ENCODE measurements at regions not wholly inside any gene's neighbourhood (a gene's known extent, or its start where the extent isn't known, plus 50 kb on each side); places are given as distances from the start of the nearest gene placed in this dataset.
A peak's percentile ranks its signal among the peaks of the same experiment; 100 is the strongest.

DNA sequence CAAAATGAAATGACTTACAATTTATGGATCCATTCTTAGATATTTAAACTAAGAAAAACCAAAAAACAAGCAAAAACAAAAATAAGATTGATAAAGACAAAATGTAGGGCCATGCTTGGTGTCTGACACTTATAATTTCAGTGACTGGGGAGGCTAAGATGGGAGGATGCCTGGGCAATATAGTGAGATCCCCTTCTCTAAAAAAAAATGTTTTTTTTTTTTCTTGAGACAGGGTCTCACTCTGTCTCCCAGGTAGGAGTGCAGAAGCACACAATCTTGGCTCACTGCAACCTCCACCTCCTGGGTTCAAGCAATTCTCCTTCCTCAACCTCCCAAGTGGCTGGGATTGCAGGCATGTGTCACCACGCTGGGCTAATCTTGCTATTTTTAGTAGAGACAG, 92.4 kb downstream of the HFE start:
- no peaks in the 10 kb centered on the region for H3K27me3 ChIP-seq
- TF ChIP-seq, protein P1, sequence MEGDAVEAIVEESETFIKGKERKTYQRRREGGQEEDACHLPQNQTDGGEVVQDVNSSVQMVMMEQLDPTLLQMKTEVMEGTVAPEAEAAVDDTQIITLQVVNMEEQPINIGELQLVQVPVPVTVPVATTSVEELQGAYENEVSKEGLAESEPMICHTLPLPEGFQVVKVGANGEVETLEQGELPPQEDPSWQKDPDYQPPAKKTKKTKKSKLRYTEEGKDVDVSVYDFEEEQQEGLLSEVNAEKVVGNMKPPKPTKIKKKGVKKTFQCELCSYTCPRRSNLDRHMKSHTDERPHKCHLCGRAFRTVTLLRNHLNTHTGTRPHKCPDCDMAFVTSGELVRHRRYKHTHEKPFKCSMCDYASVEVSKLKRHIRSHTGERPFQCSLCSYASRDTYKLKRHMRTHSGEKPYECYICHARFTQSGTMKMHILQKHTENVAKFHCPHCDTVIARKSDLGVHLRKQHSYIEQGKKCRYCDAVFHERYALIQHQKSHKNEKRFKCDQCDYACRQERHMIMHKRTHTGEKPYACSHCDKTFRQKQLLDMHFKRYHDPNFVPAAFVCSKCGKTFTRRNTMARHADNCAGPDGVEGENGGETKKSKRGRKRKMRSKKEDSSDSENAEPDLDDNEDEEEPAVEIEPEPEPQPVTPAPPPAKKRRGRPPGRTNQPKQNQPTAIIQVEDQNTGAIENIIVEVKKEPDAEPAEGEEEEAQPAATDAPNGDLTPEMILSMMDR (IDR thresholded peaks at IDR 0.05): no peak
- no peak for TF ChIP-seq POLR2A (IDR thresholded peaks at IDR 0.05)
- H3K27ac ChIP-seq: no peak overlapping the region
- no peaks in the 10 kb centered on the region for H3K9me3 ChIP-seq
- no peak overlapping the region for H3K4me3 ChIP-seq
- no peak for DNase-seq
- peaks cover 0 to 5% (median 0%) of the 10 kb centered on the region in 4 donors for H3K4me1 ChIP-seq
- no peaks in the 10 kb centered on the region for H3K36me3 ChIP-seq

DNA sequence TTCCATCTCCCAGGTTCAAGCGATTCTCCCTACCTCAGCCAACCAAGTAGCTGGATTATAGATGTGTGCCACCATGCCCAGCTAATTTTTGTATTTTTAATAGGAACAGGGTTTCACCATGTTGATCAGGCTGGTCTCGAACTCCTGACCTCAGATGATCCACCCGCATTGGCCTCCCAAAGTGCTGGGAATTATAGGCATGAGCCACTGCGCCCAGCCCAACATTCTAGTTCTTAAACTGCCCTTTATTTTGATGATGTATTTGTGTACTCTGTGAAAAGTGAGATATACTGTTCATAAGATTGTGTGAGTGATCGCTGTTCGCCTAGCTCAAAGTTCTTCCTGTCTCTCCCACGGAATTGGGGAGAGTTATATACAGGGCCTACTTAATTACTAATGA, 93.1 kb downstream of the HFE start:
- peaks cover 0 to 5% (median 0%) of the 10 kb centered on the region in 4 donors for H3K4me1 ChIP-seq
- H3K27ac ChIP-seq: no peak overlapping the region
- DNase-seq: no peak
- H3K36me3 ChIP-seq: no peaks in the 10 kb centered on the region
- no peak overlapping the region for H3K4me3 ChIP-seq
- no peak for TF ChIP-seq POLR2A (IDR thresholded peaks at IDR 0.05)
- TF ChIP-seq, protein P1 (IDR thresholded peaks at IDR 0.05): no peak
- H3K27me3 ChIP-seq: no peaks in the 10 kb centered on the region
- no peaks in the 10 kb centered on the region for H3K9me3 ChIP-seq

DNA sequence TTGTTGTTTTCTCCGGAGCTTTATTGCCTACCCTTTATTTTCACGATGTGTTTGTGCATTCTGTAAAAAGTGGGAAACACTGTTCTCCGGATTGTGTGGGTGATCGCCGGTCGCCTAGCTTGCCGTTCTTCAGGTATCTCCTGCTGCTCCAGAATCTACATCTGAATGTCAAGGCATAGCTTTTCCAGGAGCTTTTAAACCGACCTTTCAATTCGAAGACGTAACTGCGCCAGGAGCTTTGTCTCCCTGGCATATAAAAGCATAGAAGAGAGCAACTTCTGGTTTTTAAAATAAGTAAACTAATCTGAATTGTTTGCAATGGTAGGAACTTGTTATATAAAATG, 96.0 kb downstream of the HFE start:
- H3K36me3 ChIP-seq: no peaks in the 10 kb centered on the region
- H3K27ac ChIP-seq: peak overlapping the region in 3 of 4 donors; percentile 77 to 91 (median 81)
- peaks cover 0 to 5% (median 0%) of the 10 kb centered on the region in 4 donors for H3K4me1 ChIP-seq
- H3K4me3 ChIP-seq: peak overlapping the region; percentile 37 to 61 (median 49)
- H3K9me3 ChIP-seq: no peaks in the 10 kb centered on the region
- TF ChIP-seq POLR2A (IDR thresholded peaks at IDR 0.05): no peak
- TF ChIP-seq, protein P1 (IDR thresholded peaks at IDR 0.05): no peak
- DNase-seq: no peak
- no peaks in the 10 kb centered on the region for H3K27me3 ChIP-seq

DNA sequence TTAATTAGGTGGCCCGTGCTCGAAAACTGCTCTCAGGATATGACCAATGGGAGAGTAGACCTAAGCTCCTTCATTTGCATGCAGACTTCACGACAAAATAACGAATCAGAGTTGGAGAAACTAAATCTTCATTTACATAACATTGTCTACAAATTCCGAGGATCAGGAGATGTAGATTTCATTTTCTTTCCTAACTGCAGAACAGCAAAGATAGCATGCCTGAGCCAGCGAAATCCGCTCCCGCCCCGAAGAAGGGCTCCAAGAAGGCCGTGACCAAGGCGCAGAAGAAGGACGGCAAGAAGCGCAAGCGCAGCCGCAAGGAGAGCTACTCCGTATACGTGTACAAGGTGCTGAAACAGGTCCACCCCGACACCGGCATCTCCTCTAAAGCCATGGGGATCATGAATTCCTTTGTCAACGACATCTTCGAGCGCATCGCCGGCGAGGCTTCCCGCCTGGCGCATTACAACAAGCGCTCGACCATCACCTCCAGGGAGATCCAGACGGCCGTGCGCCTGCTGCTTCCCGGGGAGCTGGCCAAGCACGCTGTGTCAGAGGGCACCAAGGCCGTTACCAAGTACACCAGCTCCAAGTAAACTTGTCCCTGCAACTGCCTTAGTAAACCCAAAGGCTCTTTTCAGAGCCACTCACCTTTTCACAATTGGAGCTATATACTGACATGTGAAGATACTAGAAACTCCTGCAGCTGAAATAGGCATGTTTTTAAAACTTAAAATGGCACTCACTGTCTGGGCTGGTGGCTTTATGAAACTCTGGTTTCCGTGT, 96.5 kb downstream of the HFE start:
- no peaks in the 10 kb centered on the region for H3K36me3 ChIP-seq
- H3K27ac ChIP-seq: peak overlapping the region; percentile 73 to 91 (median 79)
- no peaks in the 10 kb centered on the region for H3K27me3 ChIP-seq
- peaks cover 0 to 5% (median 0%) of the 10 kb centered on the region in 4 donors for H3K4me1 ChIP-seq
- peak; percentile 43 to 79 (median 79) for DNase-seq
- peak overlapping the region; percentile 37 to 61 (median 49) for H3K4me3 ChIP-seq
- no peaks in the 10 kb centered on the region for H3K9me3 ChIP-seq
- TF ChIP-seq, protein P1 (IDR thresholded peaks at IDR 0.05): no peak
- peak; percentile 94 to 97 for TF ChIP-seq POLR2A (IDR thresholded peaks at IDR 0.05)

DNA sequence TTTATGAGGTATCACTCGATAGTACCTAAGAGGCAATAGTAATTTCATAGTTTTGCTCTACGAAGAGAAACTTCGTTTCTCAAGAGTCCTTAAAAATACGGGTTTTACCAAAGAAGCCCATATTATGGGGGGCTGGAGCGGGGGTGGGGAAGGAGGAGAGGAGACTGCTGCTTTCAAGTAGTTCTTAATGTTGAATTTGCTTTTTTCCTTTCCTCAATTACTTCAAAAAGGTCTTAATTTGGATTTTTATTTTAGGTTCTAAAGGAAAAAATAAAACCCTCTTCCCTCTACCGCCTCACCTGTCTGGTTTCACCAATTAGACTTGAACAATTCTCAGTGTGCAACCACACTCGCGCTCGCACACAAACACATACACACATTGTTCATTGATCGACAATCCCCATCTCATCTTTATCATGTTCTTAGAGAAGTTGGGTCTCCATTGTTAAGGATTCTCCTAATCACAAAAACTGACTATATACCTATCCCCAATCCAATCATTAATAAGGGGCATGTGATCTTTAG, 97.2 kb downstream of the HFE start:
- DNase-seq: peak in 1 of 3 donors; percentile 13
- H3K4me3 ChIP-seq: peak overlapping the region; percentile 37 to 61 (median 49)
- TF ChIP-seq POLR2A (IDR thresholded peaks at IDR 0.05): no peak
- TF ChIP-seq, protein P1 (IDR thresholded peaks at IDR 0.05): no peak

More for the DNA sequence above, 97.2 kb downstream of the HFE start:
- Histone ChIP-seq H3K9me3 (no peaks in the 10 kb centered on the region), H3K36me3 (no peaks in the 10 kb centered on the region), H3K27me3 (no peaks in the 10 kb centered on the region), H3K27ac (peak overlapping the region; percentile 73 to 91 (median 79)), H3K4me1 (peaks cover 0 to 5% (median 0%) of the 10 kb centered on the region in 4 donors)
